HG02943 (cell line): ENCODE measurements at regions not wholly inside any gene's neighbourhood (a gene's known extent, or its start where the extent isn't known, plus 50 kb on each side); places are given as distances from the start of the nearest gene placed in this dataset.

Source experiments
- ATAC-seq: cut with Tn5 transposase; IDR thresholded peaks from one replicate; pipeline ENCODE4 v1.9.1; 2021; ENCODE audit warnings: mild to moderate bottlenecking, low read depth, moderate library complexity; ENCODE audit not compliant: unreplicated experiment

GRCh38 chr6:169906688-169907418, 155.4 kb downstream of the ERMARD start:
- ATAC-seq = no peak

- no peak for ATAC-seq
Observed at GRCh38 chr6:169906004-169906687, 154.7 kb downstream of the ERMARD start.

- ATAC-seq = no peak
Observed at GRCh38 chr6:169905041-169905807, 153.8 kb downstream of the ERMARD start.

GRCh38 chr6:169904051-169904922, 152.9 kb downstream of the ERMARD start:
- ATAC-seq = no peak

GRCh38 chr6:169903122-169903521, 151.7 kb downstream of the ERMARD start:
- ATAC-seq = no peak

- no peak for ATAC-seq
Observed at GRCh38 chr6:169902604-169903003, 151.2 kb downstream of the ERMARD start.

- ATAC-seq = no peak
Observed at GRCh38 chr6:169902070-169902469, 150.6 kb downstream of the ERMARD start.

- ATAC-seq = no peak
Observed at GRCh38 chr6:169899481-169900145, 148.2 kb downstream of the ERMARD start.

- no peak for ATAC-seq
Observed at GRCh38 chr6:169898788-169899480, 147.5 kb downstream of the ERMARD start.

- ATAC-seq = no peak
Observed at GRCh38 chr6:169897601-169898358, 146.4 kb downstream of the ERMARD start.

GRCh38 chr6:169896826-169897456, 145.5 kb downstream of the ERMARD start:
- no peak for ATAC-seq

GRCh38 chr6:169895926-169896761, 144.7 kb downstream of the ERMARD start:
- ATAC-seq = no peak

- no peak for ATAC-seq
Observed at GRCh38 chr6:169895000-169895759, 143.8 kb downstream of the ERMARD start.

GRCh38 chr6:169894377-169894960, 143.0 kb downstream of the ERMARD start:
- ATAC-seq = no peak

- no peak for ATAC-seq
Observed at GRCh38 chr6:169893624-169894023, 142.2 kb downstream of the ERMARD start.

- ATAC-seq = no peak
Observed at GRCh38 chr6:169891846-169892245, 140.4 kb downstream of the ERMARD start.
